ENCODE measurements at regions not wholly inside any gene's neighbourhood (a gene's known extent, or its start where the extent isn't known, plus 50 kb on each side); places are given as distances from the start of the nearest gene placed in this dataset.

GRCh38 chr14:71482671-71483070, 449.6 kb upstream of the RGS6 start:
- CTCF ChIA-PET: no interaction called here
- dilution Hi-C loops (cut with MboI; ENCODE audit: extremely low pct_ligation_motif_present, low sequenced_read_pairs): no loop called here
- intact Hi-C loops (cut with micrococcal nuclease): no loop called here
- no TSS peak for BruUV-seq (replicated peaks)
- Histone ChIP-seq H3K9ac (replicated peaks; ENCODE audit: extremely low read depth, insufficient read depth, low read length) (no peak overlapping the region), H3K27ac (ENCODE audit: insufficient read depth, low read depth, low read length) (no peak overlapping the region), H3K4me2 (ENCODE audit: insufficient read depth, low read length) (no peak overlapping the region), H3K9me3 (replicated peaks; ENCODE audit: control insufficient read depth, insufficient read depth, low read length) (no peaks in the 10 kb centered on the region), H3K9me1 (replicated peaks; ENCODE audit: control insufficient read depth, extremely low read depth, insufficient read depth, low read length) (no peaks in the 10 kb centered on the region), H2AFZ (ENCODE audit: low read depth, low read length) (no peak overlapping the region), H3K4me3 (replicated peaks in 1 of 3; ENCODE audit: insufficient read depth in 1 of 3, low read depth in 1 of 3, low read length in 3 of 3) (no peak overlapping the region), H3K27me3 (ENCODE audit: control insufficient read depth in 2 of 2, insufficient read depth in 2 of 2, low read length in 2 of 2) (no peaks in the 10 kb centered on the region), H4K20me1 (replicated peaks; ENCODE audit: control insufficient read depth, extremely low read depth, insufficient read depth, low read length) (no peaks in the 10 kb centered on the region), H3K79me2 (ENCODE audit: control insufficient read depth, insufficient read depth, low read length) (no peaks in the 10 kb centered on the region), H3K36me3 (ENCODE audit: control insufficient read depth in 2 of 2, extremely low read depth in 1 of 2, insufficient read depth in 2 of 2, low read length in 2 of 2) (no peaks in the 10 kb centered on the region), H3K4me1 (ENCODE audit: control insufficient read depth, extremely low read depth, insufficient read depth, low read length) (no peaks in the 10 kb centered on the region)
- no peak for FAIRE-seq
- no peak for DNase-seq (ENCODE audit: low read depth, low spot score)
- TF ChIP-seq JUN (IDR thresholded peaks at IDR 0.05; ENCODE audit: borderline replicate concordance, insufficient read depth, insufficient read length, low read depth): no peak
- TF ChIP-seq POLR2A (IDR thresholded peaks at IDR 0.05; ENCODE audit: low read depth, low read length): no peak
- no peak for TF ChIP-seq CTCF (IDR thresholded peaks at IDR 0.05; ENCODE audit: extremely low read depth in 1 of 2, insufficient read depth in 1 of 2, low read depth in 1 of 2, low read length in 2 of 2)
- no peak for TF ChIP-seq GATA2 (IDR thresholded peaks at IDR 0.05; ENCODE audit: insufficient read depth, insufficient read length, low read depth, low read length)
- no peak for TF ChIP-seq EZH2 (IDR thresholded peaks at IDR 0.05; ENCODE audit: borderline replicate concordance, low read depth, low read length, severe bottlenecking)
- no peak for TF ChIP-seq FOS (IDR thresholded peaks at IDR 0.05; ENCODE audit: borderline replicate concordance, insufficient read depth, low read length)
- TF ChIP-seq MYC (IDR thresholded peaks at IDR 0.05; ENCODE audit: low read depth, low read length): no peak
- TF ChIP-seq POLR2AphosphoS5 (IDR thresholded peaks at IDR 0.05; ENCODE audit: insufficient read depth, low read depth, low read length): no peak
- no peak for TF ChIP-seq MAX (IDR thresholded peaks at IDR 0.05; ENCODE audit: insufficient read depth, insufficient read length)
- POLR2A ChIA-PET: no interaction called here
